KMS-11 (cell line): ENCODE measurements at regions not wholly inside any gene's neighbourhood (a gene's known extent, or its start where the extent isn't known, plus 50 kb on each side); places are given as distances from the start of the nearest gene placed in this dataset.

Source experiments
- H2AFZ ChIP-seq: fragments of 200-600 bp; sonication (generic); 2 replicates; pipeline ENCODE4 v1.6.1; 2016; ENCODE audit warnings: antibody characterized with exemption, mixed run types, low read depth
- H3K27ac ChIP-seq: fragments of 200-600 bp; sonication (generic); 2 replicates; pipeline ENCODE4 v1.6.1; 2016; ENCODE audit warnings: mild to moderate bottlenecking, mixed run types
- H3K27me3 ChIP-seq: fragments of 200-600 bp; sonication (generic); 2 replicates; pipeline ENCODE4 v1.6.1; 2017; ENCODE audit warnings: mild to moderate bottlenecking, low read depth, mixed run types, moderate library complexity; ENCODE audit not compliant: insufficient read depth
- H3K36me3 ChIP-seq: fragments of 200-600 bp; sonication (generic); 2 replicates; pipeline ENCODE4 v1.6.1; 2017; ENCODE audit warnings: mild to moderate bottlenecking, mixed run types; ENCODE audit not compliant: insufficient read depth
- H3K4me1 ChIP-seq: fragments of 200-600 bp; sonication (generic); 2 replicates; pipeline ENCODE4 v1.6.1; 2016; ENCODE audit warnings: mild to moderate bottlenecking, low read depth, mixed run types; ENCODE audit not compliant: poor library complexity, severe bottlenecking
- H3K4me2 ChIP-seq: fragments of 200-600 bp; sonication (generic); 2 replicates; pipeline ENCODE4 v1.7.0; 2016; ENCODE audit warnings: mild to moderate bottlenecking, mixed run types
- H3K4me3 ChIP-seq: fragments of 200-600 bp; sonication (generic); IDR thresholded peaks from 2 replicates; pipeline ENCODE4 v1.6.1; 2017; ENCODE audit warnings: low read depth, low read length, mixed read lengths; ENCODE audit not compliant: insufficient read depth
- H3K79me2 ChIP-seq: fragments of 200-600 bp; sonication (generic); 2 replicates; pipeline ENCODE4 v1.6.1; 2016; ENCODE audit warnings: low read depth, mixed run types; ENCODE audit not compliant: insufficient read depth
- H3K9ac ChIP-seq: fragments of 200-600 bp; sonication (generic); 2 replicates; pipeline ENCODE4 v1.6.1; 2016; ENCODE audit warnings: mild to moderate bottlenecking, mixed run types
- H4K20me1 ChIP-seq: fragments of 200-600 bp; sonication (generic); 2 replicates; pipeline ENCODE4 v1.6.1; 2016; ENCODE audit warnings: mild to moderate bottlenecking, mixed run types; ENCODE audit not compliant: insufficient read depth
- TF ChIP-seq, protein P1 (sequence below): fragments of 200-600 bp; sonication (generic); conservative IDR thresholded peaks from 2 replicates; pipeline ENCODE4 v1.6.1; 2017; ENCODE audit warnings: low read depth, mild to moderate bottlenecking, antibody characterized with exemption, low read length, moderate library complexity, mixed read lengths

DNA sequence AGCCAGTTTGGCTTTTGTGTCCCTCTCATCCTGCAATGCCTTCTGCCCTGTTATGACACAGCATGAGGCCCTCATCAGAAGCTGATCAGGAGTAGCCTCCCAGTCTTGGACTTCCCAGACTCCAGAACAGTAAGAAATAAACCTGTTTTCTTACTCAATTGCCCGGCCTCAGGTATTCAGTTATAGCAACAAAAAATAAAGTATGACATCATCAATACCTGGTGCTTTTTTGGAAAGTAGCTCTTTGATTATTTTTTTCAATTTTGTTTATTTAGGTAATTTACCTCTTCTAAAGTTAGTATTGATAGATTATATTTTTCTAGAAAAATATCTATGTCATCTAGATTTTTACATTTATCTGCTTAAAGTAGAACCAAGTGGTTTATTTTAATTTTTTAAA is 112.8 kb upstream of the CES5A start:
- Histone ChIP-seq H3K27ac (no peak overlapping the region), H3K4me2 (no peak overlapping the region), H3K4me3 (no peak overlapping the region), H3K9ac (no peak overlapping the region), H3K4me1 (no peaks in the 10 kb centered on the region), H3K36me3 (no peaks in the 10 kb centered on the region), H3K27me3 (no peaks in the 10 kb centered on the region), H2AFZ (no peak overlapping the region), H3K79me2 (no peaks in the 10 kb centered on the region), H4K20me1 (no peaks in the 10 kb centered on the region)
- TF ChIP-seq, protein P1, sequence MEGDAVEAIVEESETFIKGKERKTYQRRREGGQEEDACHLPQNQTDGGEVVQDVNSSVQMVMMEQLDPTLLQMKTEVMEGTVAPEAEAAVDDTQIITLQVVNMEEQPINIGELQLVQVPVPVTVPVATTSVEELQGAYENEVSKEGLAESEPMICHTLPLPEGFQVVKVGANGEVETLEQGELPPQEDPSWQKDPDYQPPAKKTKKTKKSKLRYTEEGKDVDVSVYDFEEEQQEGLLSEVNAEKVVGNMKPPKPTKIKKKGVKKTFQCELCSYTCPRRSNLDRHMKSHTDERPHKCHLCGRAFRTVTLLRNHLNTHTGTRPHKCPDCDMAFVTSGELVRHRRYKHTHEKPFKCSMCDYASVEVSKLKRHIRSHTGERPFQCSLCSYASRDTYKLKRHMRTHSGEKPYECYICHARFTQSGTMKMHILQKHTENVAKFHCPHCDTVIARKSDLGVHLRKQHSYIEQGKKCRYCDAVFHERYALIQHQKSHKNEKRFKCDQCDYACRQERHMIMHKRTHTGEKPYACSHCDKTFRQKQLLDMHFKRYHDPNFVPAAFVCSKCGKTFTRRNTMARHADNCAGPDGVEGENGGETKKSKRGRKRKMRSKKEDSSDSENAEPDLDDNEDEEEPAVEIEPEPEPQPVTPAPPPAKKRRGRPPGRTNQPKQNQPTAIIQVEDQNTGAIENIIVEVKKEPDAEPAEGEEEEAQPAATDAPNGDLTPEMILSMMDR = no peak

DNA sequence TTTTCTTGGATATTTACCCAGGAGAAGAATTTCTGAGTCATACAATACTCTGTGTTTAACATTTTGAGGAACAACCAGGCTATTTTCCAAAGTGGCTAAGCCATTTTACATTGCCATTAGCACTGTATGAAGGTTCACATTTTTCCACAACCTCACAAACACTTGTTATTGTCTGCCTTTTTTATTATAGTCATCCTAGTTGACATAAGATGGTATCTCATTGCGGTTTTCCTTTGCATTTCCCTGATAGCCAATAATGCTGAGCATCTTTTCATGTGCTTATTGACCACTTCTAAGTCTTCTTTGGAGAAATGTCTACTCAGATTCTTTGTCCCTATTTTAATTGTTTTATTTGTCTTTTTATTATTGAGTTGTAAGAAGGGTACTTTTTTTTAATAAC is 107.4 kb upstream of the CES5A start:
- no peak overlapping the region for H3K4me3 ChIP-seq
- H3K27me3 ChIP-seq = no peaks in the 10 kb centered on the region
- no peaks in the 10 kb centered on the region for H3K79me2 ChIP-seq
- H3K27ac ChIP-seq = no peak overlapping the region
- no peaks in the 10 kb centered on the region for H3K4me1 ChIP-seq
- H3K9ac ChIP-seq = no peak overlapping the region
- no peak overlapping the region for H3K4me2 ChIP-seq
- TF ChIP-seq, protein P1 = no peak
- H2AFZ ChIP-seq = no peak overlapping the region
- H3K36me3 ChIP-seq = no peaks in the 10 kb centered on the region
- no peaks in the 10 kb centered on the region for H4K20me1 ChIP-seq

DNA sequence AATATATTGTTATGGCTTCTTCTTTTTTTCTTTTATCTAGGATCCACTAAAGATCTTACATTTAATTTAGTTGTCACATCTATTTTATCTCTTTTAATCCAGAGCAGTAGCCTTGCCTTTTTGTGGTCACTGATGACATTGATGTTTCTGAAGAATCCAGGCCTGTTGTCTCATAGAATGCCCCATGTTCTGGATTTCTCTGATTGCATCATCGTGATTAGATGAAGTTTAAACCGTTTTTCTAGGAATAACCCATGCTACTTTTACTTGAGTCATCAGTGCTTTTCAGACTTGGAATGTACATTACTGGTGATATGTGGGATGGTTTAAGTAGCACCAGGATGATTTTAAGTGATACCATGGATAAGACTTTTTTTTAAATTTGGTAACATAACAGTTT is 106.4 kb upstream of the CES5A start:
- Histone ChIP-seq H3K9ac (no peak overlapping the region), H3K36me3 (no peaks in the 10 kb centered on the region), H2AFZ (no peak overlapping the region), H3K4me3 (no peak overlapping the region), H3K27ac (no peak overlapping the region), H3K27me3 (no peaks in the 10 kb centered on the region), H3K79me2 (no peaks in the 10 kb centered on the region), H3K4me1 (no peaks in the 10 kb centered on the region), H4K20me1 (no peaks in the 10 kb centered on the region), H3K4me2 (no peak overlapping the region)
- TF ChIP-seq, protein P1 = no peak

DNA sequence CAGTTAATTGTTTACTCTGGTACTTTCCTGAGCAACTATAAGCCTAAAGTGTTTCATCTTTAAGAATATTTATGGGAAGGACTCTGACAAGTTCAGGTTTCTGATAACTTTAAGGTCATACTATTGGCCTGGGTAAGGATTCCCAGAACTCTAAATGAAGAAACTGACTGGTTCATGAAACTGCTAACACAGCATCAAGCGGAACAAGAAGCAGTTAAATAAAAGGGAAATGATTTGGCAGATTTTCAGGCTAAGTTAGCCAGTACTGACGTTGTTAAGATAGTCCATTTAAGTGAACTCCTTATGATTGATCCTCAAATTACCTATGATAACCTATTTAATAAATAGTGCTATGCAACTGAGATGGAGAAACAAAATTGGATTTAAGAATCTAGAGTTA is 101.6 kb upstream of the CES5A start:
- H3K27me3 ChIP-seq = no peaks in the 10 kb centered on the region
- no peak overlapping the region for H3K4me2 ChIP-seq
- H3K9ac ChIP-seq = no peak overlapping the region
- no peaks in the 10 kb centered on the region for H3K4me1 ChIP-seq
- no peak overlapping the region for H2AFZ ChIP-seq
- H3K79me2 ChIP-seq = no peaks in the 10 kb centered on the region
- H3K4me3 ChIP-seq = no peak overlapping the region
- no peaks in the 10 kb centered on the region for H3K36me3 ChIP-seq
- H4K20me1 ChIP-seq = no peaks in the 10 kb centered on the region
- H3K27ac ChIP-seq = no peak overlapping the region
- TF ChIP-seq, protein P1 = no peak

DNA sequence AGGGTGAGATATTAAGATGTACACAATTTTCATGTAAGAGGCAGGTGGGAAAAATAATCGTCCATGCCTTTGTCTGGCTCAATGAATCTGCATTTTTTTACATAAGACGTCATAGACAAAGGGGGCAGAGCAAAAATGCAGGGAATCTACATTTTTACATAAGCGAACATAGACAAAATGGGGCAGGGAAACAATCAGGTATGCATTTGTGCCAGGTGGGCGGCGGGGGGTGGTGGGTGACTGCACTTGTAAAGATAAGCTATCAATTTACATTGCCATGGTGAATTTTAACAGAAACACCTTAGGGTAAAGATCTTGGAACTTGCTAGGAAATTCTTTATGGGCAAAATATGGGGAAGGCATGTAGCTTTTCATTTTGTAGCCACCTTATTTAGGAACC is 96.3 kb upstream of the CES5A start:
- Histone ChIP-seq H3K27me3 (no peaks in the 10 kb centered on the region), H3K4me2 (no peak overlapping the region), H3K4me3 (no peak overlapping the region), H3K4me1 (no peaks in the 10 kb centered on the region), H4K20me1 (no peaks in the 10 kb centered on the region), H2AFZ (no peak overlapping the region), H3K79me2 (no peaks in the 10 kb centered on the region), H3K36me3 (no peaks in the 10 kb centered on the region), H3K27ac (no peak overlapping the region), H3K9ac (no peak overlapping the region)
- TF ChIP-seq, protein P1 = no peak
